Endothelial cell of umbilical vein (primary cell): ENCODE measurements at regions not wholly inside any gene's neighbourhood (a gene's known extent, or its start where the extent isn't known, plus 50 kb on each side); places are given as distances from the start of the nearest gene placed in this dataset.

Experiments used
- BruUV-seq: library from RNA; stranded (reverse); fragments of 400-500 nt; replicated peaks from 2 replicates; lab custom pipeline; 2021; lab: Mats Ljungman, UMichigan
- CTCF ChIA-PET: fragments of 300-600, 350-600 bp; sonication (Branson Sonifier 250); formaldehyde crosslinking; loops from one replicate; lab custom pipeline; 2021; ENCODE audit warnings: antibody characterized with exemption, inconsistent platforms; lab: Charles Lee
- POLR2A ChIA-PET: fragments of 300-600, 350-600 bp; sonication (Branson Sonifier 250); formaldehyde crosslinking; loops from one replicate; lab custom pipeline; 2021; ENCODE audit warnings: antibody characterized with exemption, inconsistent platforms; lab: Charles Lee
- DNase-seq: peaks from one replicate; pipeline ENCODE4 v3.0.0-alpha.2; 2011; ENCODE audit warnings: low read depth, low spot score
- FAIRE-seq: peaks from 2 replicates; lab custom pipeline; 2011; peaks lifted over from hg19 to GRCh38; lab: Jason Lieb, UNC
- H2AFZ ChIP-seq: 2 replicates; pipeline ENCODE4 v1.6.0; 2012; ENCODE audit warnings: low read depth, low read length, control low read depth, inconsistent platforms
- H3K27ac ChIP-seq: 2 replicates; pipeline ENCODE4 v1.5.1; 2011; ENCODE audit warnings: low read depth, mild to moderate bottlenecking, control low read depth, low read length, moderate library complexity; ENCODE audit not compliant: insufficient read depth
- H3K27me3 ChIP-seq, 2 experiments: 2 replicates each; pipeline versions ENCODE4 v1.6.0 to v1.6.1; 2011; ENCODE audit warnings: low read length in 2 of 2, mixed read lengths in 1 of 2; ENCODE audit not compliant: control insufficient read depth in 2 of 2, insufficient read depth in 2 of 2
- H3K36me3 ChIP-seq, 2 experiments: 2 replicates in 1 of 2; 3 replicates in 1 of 2; pipeline ENCODE4 v1.5.1; 2011; ENCODE audit warnings: low read length in 2 of 2, mild to moderate bottlenecking in 1 of 2, moderate library complexity in 1 of 2; ENCODE audit not compliant: control insufficient read depth in 2 of 2, insufficient read depth in 2 of 2; ENCODE audit errors: extremely low read depth in 1 of 2
- H3K4me1 ChIP-seq: 3 replicates; pipeline ENCODE4 v1.5.1; 2011; ENCODE audit warnings: mild to moderate bottlenecking, low read length; ENCODE audit not compliant: control insufficient read depth, insufficient read depth; ENCODE audit errors: extremely low read depth
- H3K4me2 ChIP-seq: 2 replicates; pipeline ENCODE4 v1.6.1; 2011; ENCODE audit warnings: low read length, control low read depth, mixed read lengths; ENCODE audit not compliant: insufficient read depth
- H3K4me3 ChIP-seq, 3 experiments: fragments of 200-600 bp in 1 of 3; sonication (generic), shearing (Covaris generic) in 1 of 3; replicated peaks in 1 of 3; 2 replicates each; pipeline ENCODE4 v1.5.1; 2011 to 2016; ENCODE audit warnings: control low read depth in 3 of 3, low read length in 3 of 3, mild to moderate bottlenecking in 2 of 3, inconsistent platforms in 1 of 3, low read depth in 1 of 3, moderate library complexity in 1 of 3; ENCODE audit not compliant: insufficient read depth in 1 of 3
- H3K79me2 ChIP-seq: 2 replicates; pipeline ENCODE4 v1.6.0; 2012; ENCODE audit warnings: low read length, inconsistent platforms; ENCODE audit not compliant: control insufficient read depth, insufficient read depth
- H3K9ac ChIP-seq: replicated peaks from 2 replicates; pipeline ENCODE3; 2011; ENCODE audit warnings: low read length, control low read depth; ENCODE audit not compliant: insufficient read depth; ENCODE audit errors: extremely low read depth
- H3K9me1 ChIP-seq: replicated peaks from 3 replicates; pipeline ENCODE4 v1.6.0; 2011; ENCODE audit warnings: mild to moderate bottlenecking, low read length; ENCODE audit not compliant: control insufficient read depth, insufficient read depth; ENCODE audit errors: extremely low read depth
- H3K9me3 ChIP-seq: replicated peaks from 2 replicates; pipeline ENCODE4 v1.5.1; 2012; ENCODE audit warnings: low read length, inconsistent platforms; ENCODE audit not compliant: control insufficient read depth, insufficient read depth
- H4K20me1 ChIP-seq: replicated peaks from 2 replicates; pipeline ENCODE3; 2011; ENCODE audit warnings: mild to moderate bottlenecking, low read length; ENCODE audit not compliant: control insufficient read depth, insufficient read depth; ENCODE audit errors: extremely low read depth
- EZH2 ChIP-seq: IDR thresholded peaks from 2 replicates; pipeline ENCODE4 v1.6.1; 2012; ENCODE audit warnings: borderline replicate concordance, low read depth, mild to moderate bottlenecking, moderate library complexity, low read length, inconsistent platforms; ENCODE audit not compliant: severe bottlenecking
- FOS ChIP-seq: IDR thresholded peaks from 2 replicates; pipeline ENCODE4 v1.6.1; 2011; ENCODE audit warnings: mild to moderate bottlenecking, low read length, moderate library complexity, borderline replicate concordance; ENCODE audit not compliant: insufficient read depth
- GATA2 ChIP-seq: IDR thresholded peaks from 2 replicates; pipeline ENCODE4 v1.7.0; 2011; ENCODE audit warnings: low read depth, mild to moderate bottlenecking, moderate library complexity, mixed read lengths, low read length; ENCODE audit not compliant: insufficient read length, insufficient read depth
- JUN ChIP-seq: IDR thresholded peaks from 2 replicates; pipeline ENCODE4 v1.6.1; 2011; ENCODE audit warnings: borderline replicate concordance, low read depth; ENCODE audit not compliant: insufficient read length, insufficient read depth
- MAX ChIP-seq: IDR thresholded peaks from 2 replicates; pipeline ENCODE4 v1.6.1; 2011; ENCODE audit not compliant: insufficient read depth, insufficient read length
- MYC ChIP-seq: IDR thresholded peaks from one replicate; pipeline ENCODE4 v1.6.1; 2011; ENCODE audit warnings: mild to moderate bottlenecking, low read depth, low read length
- POLR2A ChIP-seq: IDR thresholded peaks from 2 replicates; pipeline ENCODE4 v1.6.1; 2012; ENCODE audit warnings: low read depth, mild to moderate bottlenecking, control low read depth, low read length
- POLR2AphosphoS5 ChIP-seq: IDR thresholded peaks from 2 replicates; pipeline ENCODE4 v1.6.1; 2012; ENCODE audit warnings: low read depth, mild to moderate bottlenecking, control low read depth, low read length, moderate library complexity; ENCODE audit not compliant: insufficient read depth
- dilution Hi-C: fragments of 300-500 bp; cut with MboI; formaldehyde crosslinking; loops from one replicate; pipeline ENCODE4 v1.15.0; 2019; ENCODE audit warnings: low sequenced_read_pairs; ENCODE audit not compliant: extremely low pct_ligation_motif_present
- intact Hi-C: fragments of 100-400 bp; cut with micrococcal nuclease; formaldehyde crosslinking; loops from one replicate; pipeline ENCODE4 v1.10.0; 2022
- TF ChIP-seq, protein P1 (sequence below), 2 donors: IDR thresholded peaks; 1 replicate in 1 of 2; 2 replicates in 1 of 2; pipeline ENCODE4 v1.5.1; 2011; ENCODE audit warnings: low read length in 2 of 2, mild to moderate bottlenecking in 2 of 2, moderate library complexity in 2 of 2, control low read depth in 1 of 2, inconsistent platforms in 1 of 2, low read depth in 1 of 2; ENCODE audit not compliant: insufficient read depth in 1 of 2; ENCODE audit errors: extremely low read depth in 1 of 2

DNA sequence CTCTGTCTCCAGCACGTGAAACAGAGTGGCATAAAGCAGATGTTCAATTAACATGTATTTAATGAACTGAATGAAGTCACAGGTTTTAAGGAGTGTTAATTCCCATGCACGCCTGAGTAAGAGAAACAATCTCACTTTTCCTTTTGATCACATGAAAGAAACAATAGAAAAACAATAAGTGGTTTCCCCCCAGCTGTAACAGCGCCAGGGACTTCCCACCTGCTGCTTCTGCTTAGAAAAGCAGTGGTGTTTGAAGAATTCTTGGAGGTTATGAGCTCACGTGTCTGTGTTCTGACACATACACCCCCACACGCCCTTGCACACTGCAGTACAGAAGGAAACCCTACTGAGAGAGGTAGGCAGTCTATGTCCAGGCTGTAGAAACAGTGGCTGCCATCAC is 51.3 kb upstream of the FRMD4A start:
- no peaks in the 10 kb centered on the region for H3K79me2 ChIP-seq
- no peak overlapping the region for H3K27ac ChIP-seq
- no peak overlapping the region for H3K9ac ChIP-seq
- H2AFZ ChIP-seq = no peak overlapping the region
- CTCF ChIA-PET = no interaction called here
- H3K4me2 ChIP-seq = no peak overlapping the region
- no peaks in the 10 kb centered on the region for H4K20me1 ChIP-seq
- no peaks in the 10 kb centered on the region for H3K4me1 ChIP-seq
- H3K4me3 ChIP-seq = no peak overlapping the region
- DNase-seq = peak; percentile 66
- intact Hi-C loops = no loop called here
- no peak for TF ChIP-seq MYC
- TF ChIP-seq POLR2AphosphoS5 = no peak
- TF ChIP-seq MAX = no peak
- no peak for TF ChIP-seq FOS
- no peak for TF ChIP-seq GATA2
- no peak for TF ChIP-seq EZH2
- no peak for TF ChIP-seq JUN
- TF ChIP-seq POLR2A = no peak
- TF ChIP-seq, protein P1, sequence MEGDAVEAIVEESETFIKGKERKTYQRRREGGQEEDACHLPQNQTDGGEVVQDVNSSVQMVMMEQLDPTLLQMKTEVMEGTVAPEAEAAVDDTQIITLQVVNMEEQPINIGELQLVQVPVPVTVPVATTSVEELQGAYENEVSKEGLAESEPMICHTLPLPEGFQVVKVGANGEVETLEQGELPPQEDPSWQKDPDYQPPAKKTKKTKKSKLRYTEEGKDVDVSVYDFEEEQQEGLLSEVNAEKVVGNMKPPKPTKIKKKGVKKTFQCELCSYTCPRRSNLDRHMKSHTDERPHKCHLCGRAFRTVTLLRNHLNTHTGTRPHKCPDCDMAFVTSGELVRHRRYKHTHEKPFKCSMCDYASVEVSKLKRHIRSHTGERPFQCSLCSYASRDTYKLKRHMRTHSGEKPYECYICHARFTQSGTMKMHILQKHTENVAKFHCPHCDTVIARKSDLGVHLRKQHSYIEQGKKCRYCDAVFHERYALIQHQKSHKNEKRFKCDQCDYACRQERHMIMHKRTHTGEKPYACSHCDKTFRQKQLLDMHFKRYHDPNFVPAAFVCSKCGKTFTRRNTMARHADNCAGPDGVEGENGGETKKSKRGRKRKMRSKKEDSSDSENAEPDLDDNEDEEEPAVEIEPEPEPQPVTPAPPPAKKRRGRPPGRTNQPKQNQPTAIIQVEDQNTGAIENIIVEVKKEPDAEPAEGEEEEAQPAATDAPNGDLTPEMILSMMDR (IDR thresholded peaks at IDR 0.05; ENCODE audit: extremely low read depth in 1 of 2, insufficient read depth in 1 of 2, low read depth in 1 of 2, low read length in 2 of 2) = no peak
- no peaks in the 10 kb centered on the region for H3K9me1 ChIP-seq
- no peaks in the 10 kb centered on the region for H3K9me3 ChIP-seq
- peaks cover 0 to 5% of the 10 kb centered on the region in 2 experiments for H3K27me3 ChIP-seq
- POLR2A ChIA-PET = no interaction called here
- no peak for FAIRE-seq
- no TSS peak for BruUV-seq
- H3K36me3 ChIP-seq = no peaks in the 10 kb centered on the region
- dilution Hi-C loops = no loop called here
